GM10266 (cell line): ENCODE measurements at regions not wholly inside any gene's neighbourhood (a gene's known extent, or its start where the extent isn't known, plus 50 kb on each side); places are given as distances from the start of the nearest gene placed in this dataset.
"Not testable (repeated sequence)": the region's sequence is repeated elsewhere in the genome, so short reads cannot be mapped to it uniquely, and the experiment has no call there.

Experiments
- DNase-seq: peaks from one replicate; pipeline ENCODE4 v3.0.0; 2012; ENCODE audit errors: extremely low spot score
- CTCF ChIP-seq: IDR thresholded peaks from 2 replicates; pipeline ENCODE4 v1.5.1; 2012; ENCODE audit warnings: mild to moderate bottlenecking, low read depth; ENCODE audit not compliant: control insufficient read depth, insufficient read depth; ENCODE audit errors: missing control alignments

- DNase-seq: no peak
- no peak for TF ChIP-seq CTCF
Observed at GRCh38 chr2:194686569-194686968, 970.5 kb upstream of the SLC39A10 start.

- no peak for DNase-seq
- no peak for TF ChIP-seq CTCF
Observed at GRCh38 chr2:194674043-194674442, 983.0 kb upstream of the SLC39A10 start.

GRCh38 chr2:194672994-194673393 is 984.0 kb upstream of the SLC39A10 start:
- DNase-seq: no peak
- TF ChIP-seq CTCF: no peak

GRCh38 chr2:194661431-194661830 is 995.6 kb upstream of the SLC39A10 start:
- no peak for TF ChIP-seq CTCF
- DNase-seq: no peak

GRCh38 chr2:194639057-194639456 is 1018.0 kb upstream of the SLC39A10 start:
- not testable (repeated sequence) for DNase-seq

- no peak for DNase-seq
- no peak for TF ChIP-seq CTCF
Observed at GRCh38 chr2:194621945-194622344, 1035.1 kb upstream of the SLC39A10 start.

GRCh38 chr2:194619366-194619765 is 1037.7 kb upstream of the SLC39A10 start:
- TF ChIP-seq CTCF: no peak
- DNase-seq: no peak

- TF ChIP-seq CTCF: no peak
- DNase-seq: no peak
Observed at GRCh38 chr2:194618432-194618831, 1038.6 kb upstream of the SLC39A10 start.
